SK-N-MC (cell line): ENCODE measurements at regions not wholly inside any gene's neighbourhood (a gene's known extent, or its start where the extent isn't known, plus 50 kb on each side); places are given as distances from the start of the nearest gene placed in this dataset.

Source experiments
- EZH2 ChIP-seq: fragments of 200-600 bp; sonication (generic); IDR thresholded peaks from one replicate; pipeline ENCODE4 v1.6.1; 2017; ENCODE audit warnings: antibody characterized with exemption
- FOXP2 ChIP-seq: optimal IDR thresholded peaks from 2 replicates; pipeline ENCODE3; 2011; ENCODE audit warnings: mild to moderate bottlenecking, moderate library complexity; ENCODE audit not compliant: insufficient read depth; ENCODE audit errors: extremely low read length, control extremely low read depth
- POLR2AphosphoS5 ChIP-seq: IDR thresholded peaks from 2 replicates; pipeline ENCODE4 v1.6.1; 2012; ENCODE audit warnings: mild to moderate bottlenecking, low read depth, low read length, borderline replicate concordance

- TF ChIP-seq POLR2AphosphoS5 (no peak), EZH2 (no peak), FOXP2 (no peak)
These were observed 180.2 kb upstream of the RAB6C start for GRCh38 chr2:129799036-129799958.
